ENCODE measurements at regions not wholly inside any gene's neighbourhood (a gene's known extent, or its start where the extent isn't known, plus 50 kb on each side); places are given as distances from the start of the nearest gene placed in this dataset.

GRCh38 chr20:63116412-63117106 is 99.4 kb downstream of the YTHDF1 start:
- no peaks in the 10 kb centered on the region for H3K36me3 ChIP-seq (ENCODE audit: insufficient read depth)
- no peak for DNase-seq (ENCODE audit: extremely low spot score)

GRCh38 chr20:63115651-63116411 is 100.1 kb downstream of the YTHDF1 start:
- Histone ChIP-seq H3K36me3 (ENCODE audit: insufficient read depth) (no peaks in the 10 kb centered on the region), H3K4me1 (ENCODE audit: insufficient read depth) (no peaks in the 10 kb centered on the region), H3K27ac (ENCODE audit: low read depth) (no peak overlapping the region), H3K4me3 (ENCODE audit: low read depth, low read length) (no peak overlapping the region)
- no peak for DNase-seq (ENCODE audit: extremely low spot score)
- WGBS: 74% methylated on average over 11 of the region's 11 CpGs

More at GRCh38 chr20:63116412-63117106, 99.4 kb downstream of the YTHDF1 start:
- Histone ChIP-seq H3K4me1 (ENCODE audit: insufficient read depth) (no peaks in the 10 kb centered on the region), H3K27ac (ENCODE audit: low read depth) (no peak overlapping the region), H3K4me3 (ENCODE audit: low read depth, low read length) (no peak overlapping the region)
- 18% methylated on average over 32 of the region's 32 CpGs for WGBS

- Histone ChIP-seq H3K4me3 (ENCODE audit: low read depth, low read length) (no peak overlapping the region), H3K4me1 (ENCODE audit: insufficient read depth) (no peaks in the 10 kb centered on the region), H3K36me3 (ENCODE audit: insufficient read depth) (no peaks in the 10 kb centered on the region), H3K27ac (ENCODE audit: low read depth) (no peak overlapping the region)
- 70% methylated on average over 16 of the region's 16 CpGs for WGBS
- no peak for DNase-seq (ENCODE audit: extremely low spot score)
These were observed 101.1 kb downstream of the YTHDF1 start for GRCh38 chr20:63114693-63115311.

GRCh38 chr20:63114006-63114692 is 101.8 kb downstream of the YTHDF1 start:
- no peak overlapping the region for H3K27ac ChIP-seq (ENCODE audit: low read depth)
- H3K4me3 ChIP-seq (ENCODE audit: low read depth, low read length): no peak overlapping the region
- H3K36me3 ChIP-seq (ENCODE audit: insufficient read depth): no peaks in the 10 kb centered on the region
- DNase-seq (ENCODE audit: extremely low spot score): no peak
- no peaks in the 10 kb centered on the region for H3K4me1 ChIP-seq (ENCODE audit: insufficient read depth)
- 64% methylated on average over 22 of the region's 22 CpGs for WGBS

GRCh38 chr20:63112491-63113219 is 103.3 kb downstream of the YTHDF1 start:
- H3K36me3 ChIP-seq (ENCODE audit: insufficient read depth): no peaks in the 10 kb centered on the region
- DNase-seq (ENCODE audit: extremely low spot score): no peak
- H3K27ac ChIP-seq (ENCODE audit: low read depth): no peak overlapping the region
- no peak overlapping the region for H3K4me3 ChIP-seq (ENCODE audit: low read depth, low read length)
- H3K4me1 ChIP-seq (ENCODE audit: insufficient read depth): no peaks in the 10 kb centered on the region
- WGBS: 68% methylated on average over 10 of the region's 10 CpGs

- Histone ChIP-seq H3K4me3 (ENCODE audit: low read depth, low read length) (no peak overlapping the region), H3K36me3 (ENCODE audit: insufficient read depth) (no peaks in the 10 kb centered on the region), H3K4me1 (ENCODE audit: insufficient read depth) (no peaks in the 10 kb centered on the region), H3K27ac (ENCODE audit: low read depth) (no peak overlapping the region)
- no peak for DNase-seq (ENCODE audit: extremely low spot score)
- WGBS: 90% methylated on average over 9 of the region's 9 CpGs
These were observed 101.5 kb upstream of the BHLHE23 start for GRCh38 chr20:63108247-63108646.

- H3K4me1 ChIP-seq (ENCODE audit: insufficient read depth): no peaks in the 10 kb centered on the region
- WGBS: 75% methylated on average over 8 of the region's 8 CpGs
These were observed 100.9 kb upstream of the BHLHE23 start for GRCh38 chr20:63107449-63108200.

GRCh38 chr20:63106765-63107448 is 100.1 kb upstream of the BHLHE23 start:
- no peak for DNase-seq (ENCODE audit: extremely low spot score)
- Histone ChIP-seq H3K4me1 (ENCODE audit: insufficient read depth) (no peaks in the 10 kb centered on the region), H3K4me3 (ENCODE audit: low read depth, low read length) (no peak overlapping the region), H3K36me3 (ENCODE audit: insufficient read depth) (no peaks in the 10 kb centered on the region), H3K27ac (ENCODE audit: low read depth) (no peak overlapping the region)
- 82% methylated on average over 16 of the region's 16 CpGs for WGBS

More at GRCh38 chr20:63107449-63108200, 100.9 kb upstream of the BHLHE23 start:
- H3K27ac ChIP-seq (ENCODE audit: low read depth): no peak overlapping the region
- no peaks in the 10 kb centered on the region for H3K36me3 ChIP-seq (ENCODE audit: insufficient read depth)
- H3K4me3 ChIP-seq (ENCODE audit: low read depth, low read length): no peak overlapping the region
- DNase-seq (ENCODE audit: extremely low spot score): no peak

GRCh38 chr20:63106108-63106764 is 99.5 kb upstream of the BHLHE23 start:
- 54% methylated on average over 15 of the region's 15 CpGs for WGBS
- H3K36me3 ChIP-seq (ENCODE audit: insufficient read depth): no peaks in the 10 kb centered on the region
- H3K27ac ChIP-seq (ENCODE audit: low read depth): no peak overlapping the region
- no peaks in the 10 kb centered on the region for H3K4me1 ChIP-seq (ENCODE audit: insufficient read depth)
- H3K4me3 ChIP-seq (ENCODE audit: low read depth, low read length): no peak overlapping the region
- DNase-seq (ENCODE audit: extremely low spot score): no peak

GRCh38 chr20:63105211-63106107 is 98.7 kb upstream of the BHLHE23 start:
- Histone ChIP-seq H3K4me1 (ENCODE audit: insufficient read depth) (no peaks in the 10 kb centered on the region), H3K4me3 (ENCODE audit: low read depth, low read length) (no peak overlapping the region), H3K36me3 (ENCODE audit: insufficient read depth) (no peaks in the 10 kb centered on the region), H3K27ac (ENCODE audit: low read depth) (no peak overlapping the region)
- no peak for DNase-seq (ENCODE audit: extremely low spot score)
- 82% methylated on average over 32 of the region's 32 CpGs for WGBS

Measured in urinary bladder (tissue), 3 donors.